GM21367 (cell line): ENCODE measurements at regions not wholly inside any gene's neighbourhood (a gene's known extent, or its start where the extent isn't known, plus 50 kb on each side); places are given as distances from the start of the nearest gene placed in this dataset.

Experiments
- ATAC-seq: cut with Tn5 transposase; IDR thresholded peaks from one replicate; pipeline ENCODE4 v1.9.1; 2021; ENCODE audit not compliant: unreplicated experiment

- ATAC-seq = no peak
Measured at GRCh38 chr16:51636920-51637769, 486.1 kb upstream of the SALL1 start.

GRCh38 chr16:51635181-51635580 lies 484.1 kb upstream of the SALL1 start:
- no peak for ATAC-seq

- no peak for ATAC-seq
Measured at GRCh38 chr16:51630076-51630475, 479.0 kb upstream of the SALL1 start.

GRCh38 chr16:51629576-51629975 lies 478.5 kb upstream of the SALL1 start:
- no peak for ATAC-seq

GRCh38 chr16:51624080-51624775 lies 473.2 kb upstream of the SALL1 start:
- ATAC-seq = no peak

GRCh38 chr16:51621610-51622009 lies 470.5 kb upstream of the SALL1 start:
- ATAC-seq = no peak

GRCh38 chr16:51615141-51615540 lies 464.1 kb upstream of the SALL1 start:
- no peak for ATAC-seq

- no peak for ATAC-seq
Measured at GRCh38 chr16:51607201-51607651, 456.2 kb upstream of the SALL1 start.

GRCh38 chr16:51596247-51596646 lies 445.2 kb upstream of the SALL1 start:
- no peak for ATAC-seq

GRCh38 chr16:51592535-51593300 lies 441.6 kb upstream of the SALL1 start:
- ATAC-seq = no peak

GRCh38 chr16:51592001-51592501 lies 441.0 kb upstream of the SALL1 start:
- ATAC-seq = no peak

- no peak for ATAC-seq
Measured at GRCh38 chr16:51591480-51591879, 440.4 kb upstream of the SALL1 start.

GRCh38 chr16:51579652-51580360 lies 428.7 kb upstream of the SALL1 start:
- no peak for ATAC-seq

GRCh38 chr16:51577621-51578303 lies 426.7 kb upstream of the SALL1 start:
- no peak for ATAC-seq

- ATAC-seq = no peak
Measured at GRCh38 chr16:51576498-51577195, 425.6 kb upstream of the SALL1 start.

- ATAC-seq = no peak
Measured at GRCh38 chr16:51573191-51573590, 422.1 kb upstream of the SALL1 start.

GRCh38 chr16:51569203-51569931 lies 418.3 kb upstream of the SALL1 start:
- ATAC-seq = no peak

GRCh38 chr16:51567911-51568310 lies 416.8 kb upstream of the SALL1 start:
- no peak for ATAC-seq

- ATAC-seq = no peak
Measured at GRCh38 chr16:51565184-51565583, 414.1 kb upstream of the SALL1 start.
